BLaER1 treated with 17β-estradiol and CSF1 and Interleukin-3, amounts not matched to agents 10 nM and 100 nM (cell line): ENCODE measurements at regions not wholly inside any gene's neighbourhood (a gene's known extent, or its start where the extent isn't known, plus 50 kb on each side); places are given as distances from the start of the nearest gene placed in this dataset.

Source experiments
- H3K27ac ChIP-seq, 11 experiments: shearing (Covaris generic); formaldehyde crosslinking; 2 replicates each; pipeline ENCODE4 v1.8.1; 2022
- H3K27me3 ChIP-seq, 11 experiments: shearing (Covaris generic); formaldehyde crosslinking; 2 replicates each; pipeline ENCODE4 v1.8.1; 2022
- H3K36me3 ChIP-seq, 11 experiments: shearing (Covaris generic); formaldehyde crosslinking; 2 replicates each; pipeline ENCODE4 v1.8.1; 2022
- H3K4me1 ChIP-seq, 10 experiments: shearing (Covaris generic); formaldehyde crosslinking; 2 replicates each; pipeline ENCODE4 v1.8.1; 2022
- H3K4me2 ChIP-seq, 11 experiments: shearing (Covaris generic); formaldehyde crosslinking; 2 replicates each; pipeline ENCODE4 v1.8.1; 2022
- H3K4me3 ChIP-seq, 10 experiments: shearing (Covaris generic); formaldehyde crosslinking; 2 replicates each; pipeline ENCODE4 v1.8.1; 2022
- H3K9ac ChIP-seq, 11 experiments: shearing (Covaris generic); formaldehyde crosslinking; 2 replicates each; pipeline ENCODE4 v1.8.1; 2022
- H3K9me3 ChIP-seq, 11 experiments: shearing (Covaris generic); formaldehyde crosslinking; replicated peaks in 1 of 11; 2 replicates each; pipeline ENCODE4 v1.8.1; 2022
- H4K20me1 ChIP-seq, 11 experiments: shearing (Covaris generic); formaldehyde crosslinking; 2 replicates each; pipeline ENCODE4 v1.8.1; 2022
- Cebpa-rat ChIP-seq, 11 experiments: shearing (Covaris generic); IDR thresholded peaks; 2 replicates each; pipeline ENCODE4 v1.8.1; 2022

- Histone ChIP-seq H3K4me3 (no peak overlapping the region), H3K27me3 (no peaks in the 10 kb centered on the region), H3K4me1 (peaks cover 10 to 34% (median 16%) of the 10 kb centered on the region in 10 experiments), H4K20me1 (no peaks in the 10 kb centered on the region), H3K9me3 (no peaks in the 10 kb centered on the region), H3K4me2 (peak overlapping the region in 2 of 11 experiments; percentile 24 to 30; a peak in 3 of 22 replicates), H3K36me3 (no peaks in the 10 kb centered on the region), H3K27ac (no peak overlapping the region), H3K9ac (no peak overlapping the region)
- no peak for TF ChIP-seq Cebpa-rat (IDR thresholded peaks at IDR 0.05)
These were observed 267.8 kb upstream of the TRIB2 start for GRCh38 chr2:12448846-12449505.

GRCh38 chr2:12451726-12452125 lies 265.0 kb upstream of the TRIB2 start:
- peak overlapping the region in 4 of 11 experiments; percentile 12 to 33 (median 14); a peak in 5 of 22 replicates for H3K9ac ChIP-seq
- H3K4me1 ChIP-seq: peaks cover 11 to 45% (median 23%) of the 10 kb centered on the region in 10 experiments
- no peaks in the 10 kb centered on the region for H3K27me3 ChIP-seq
- H3K9me3 ChIP-seq: peaks cover 0 to 7% (median 0%) of the 10 kb centered on the region in 11 experiments; a peak in 4 of 22 replicates
- H3K36me3 ChIP-seq: no peaks in the 10 kb centered on the region
- H3K4me3 ChIP-seq: no peak overlapping the region
- H3K27ac ChIP-seq: peak overlapping the region in 9 of 11 experiments; percentile 6 to 63 (median 41); a peak in 14 of 22 replicates
- peak overlapping the region; percentile 39 to 67 (median 58) for H3K4me2 ChIP-seq
- H4K20me1 ChIP-seq: no peaks in the 10 kb centered on the region
- TF ChIP-seq Cebpa-rat (IDR thresholded peaks at IDR 0.05): no peak

- Histone ChIP-seq H3K9ac (peak overlapping the region in 4 of 11 experiments; percentile 12 to 33 (median 14); a peak in 5 of 22 replicates), H3K27ac (peak overlapping the region in 9 of 11 experiments; percentile 6 to 63 (median 41); a peak in 13 of 22 replicates), H3K9me3 (peaks cover 0 to 11% (median 0%) of the 10 kb centered on the region in 11 experiments; a peak in 4 of 22 replicates), H3K4me3 (no peak overlapping the region), H3K27me3 (no peaks in the 10 kb centered on the region), H3K36me3 (no peaks in the 10 kb centered on the region), H3K4me2 (peak overlapping the region; percentile 39 to 67 (median 58); a peak in 21 of 22 replicates), H3K4me1 (peaks cover 11 to 50% (median 28%) of the 10 kb centered on the region in 10 experiments), H4K20me1 (no peaks in the 10 kb centered on the region)
- no peak for TF ChIP-seq Cebpa-rat (IDR thresholded peaks at IDR 0.05)
These were observed 264.6 kb upstream of the TRIB2 start for GRCh38 chr2:12452185-12452584.

- H3K36me3 ChIP-seq: no peaks in the 10 kb centered on the region
- no peak overlapping the region for H3K4me3 ChIP-seq
- no peak overlapping the region for H3K9ac ChIP-seq
- H3K4me2 ChIP-seq: no peak overlapping the region
- peaks cover 11 to 58% (median 31%) of the 10 kb centered on the region in 10 experiments for H3K4me1 ChIP-seq
- TF ChIP-seq Cebpa-rat (IDR thresholded peaks at IDR 0.05): no peak
- H3K9me3 ChIP-seq: peaks cover 0 to 14% (median 0%) of the 10 kb centered on the region in 11 experiments; a peak in 5 of 22 replicates
- H3K27me3 ChIP-seq: no peaks in the 10 kb centered on the region
- peak overlapping the region in 1 of 11 experiments; percentile 23; a peak in 3 of 22 replicates for H3K27ac ChIP-seq
- H4K20me1 ChIP-seq: no peaks in the 10 kb centered on the region
These were observed 263.0 kb upstream of the TRIB2 start for GRCh38 chr2:12453731-12454130.

- Histone ChIP-seq H3K4me2 (peak overlapping the region in 1 of 11 experiments; percentile 9; a peak in 1 of 22 replicates), H3K4me3 (no peak overlapping the region), H4K20me1 (no peaks in the 10 kb centered on the region), H3K36me3 (no peaks in the 10 kb centered on the region), H3K9me3 (peaks cover 0 to 14% (median 0%) of the 10 kb centered on the region in 11 experiments; a peak in 5 of 22 replicates), H3K9ac (no peak overlapping the region), H3K27me3 (no peaks in the 10 kb centered on the region), H3K4me1 (peaks cover 11 to 50% (median 31%) of the 10 kb centered on the region in 10 experiments), H3K27ac (peak overlapping the region in 6 of 11 experiments; percentile 6 to 51 (median 30); a peak in 5 of 22 replicates)
- TF ChIP-seq Cebpa-rat (IDR thresholded peaks at IDR 0.05): no peak
These were observed 261.1 kb upstream of the TRIB2 start for GRCh38 chr2:12455661-12456060.

GRCh38 chr2:12456293-12457106 lies 260.2 kb upstream of the TRIB2 start:
- peak; percentile 75 to 98 (median 89); a peak in 19 of 22 replicates for TF ChIP-seq Cebpa-rat (IDR thresholded peaks at IDR 0.05)
- Histone ChIP-seq H3K4me1 (peaks cover 10 to 48% (median 29%) of the 10 kb centered on the region in 10 experiments), H3K4me3 (no peak overlapping the region; a peak in 2 of 20 replicates), H3K9me3 (peaks cover 0 to 14% (median 0%) of the 10 kb centered on the region in 11 experiments; a peak in 5 of 22 replicates), H3K4me2 (peak overlapping the region in 10 of 11 experiments; percentile 19 to 75 (median 49); a peak in 17 of 22 replicates), H4K20me1 (no peaks in the 10 kb centered on the region), H3K27ac (peak overlapping the region in 10 of 11 experiments; percentile 12 to 76 (median 60); a peak in 16 of 22 replicates), H3K9ac (peak overlapping the region in 2 of 11 experiments; percentile 28 to 40; a peak in 5 of 22 replicates), H3K36me3 (no peaks in the 10 kb centered on the region), H3K27me3 (no peaks in the 10 kb centered on the region)

GRCh38 chr2:12457831-12458230 lies 258.9 kb upstream of the TRIB2 start:
- no peak overlapping the region; a peak in 1 of 22 replicates for H3K9ac ChIP-seq
- H3K27ac ChIP-seq: peak overlapping the region in 5 of 11 experiments; percentile 18 to 75 (median 61); a peak in 7 of 22 replicates
- peaks cover 0 to 14% (median 0%) of the 10 kb centered on the region in 11 experiments; a peak in 5 of 22 replicates for H3K9me3 ChIP-seq
- TF ChIP-seq Cebpa-rat (IDR thresholded peaks at IDR 0.05): no peak
- no peak overlapping the region for H3K4me3 ChIP-seq
- no peaks in the 10 kb centered on the region for H3K36me3 ChIP-seq
- peak overlapping the region in 1 of 11 experiments; percentile 27; a peak in 1 of 22 replicates for H3K4me2 ChIP-seq
- H4K20me1 ChIP-seq: no peaks in the 10 kb centered on the region
- H3K27me3 ChIP-seq: no peaks in the 10 kb centered on the region
- H3K4me1 ChIP-seq: peaks cover 0 to 34% (median 16%) of the 10 kb centered on the region in 10 experiments; a peak in 15 of 20 replicates

GRCh38 chr2:12463189-12463588 lies 253.5 kb upstream of the TRIB2 start:
- TF ChIP-seq Cebpa-rat (IDR thresholded peaks at IDR 0.05): no peak
- Histone ChIP-seq H3K27ac (no peak overlapping the region), H3K9ac (no peak overlapping the region), H3K9me3 (peaks cover 0 to 12% (median 9%) of the 10 kb centered on the region in 11 experiments; a peak in 18 of 22 replicates), H4K20me1 (no peaks in the 10 kb centered on the region), H3K4me2 (no peak overlapping the region), H3K4me3 (no peak overlapping the region), H3K36me3 (no peaks in the 10 kb centered on the region), H3K4me1 (peaks cover 0 to 9% (median 0%) of the 10 kb centered on the region in 10 experiments; a peak in 3 of 20 replicates), H3K27me3 (no peaks in the 10 kb centered on the region)
